Nephron (organoid): ENCODE measurements at regions not wholly inside any gene's neighbourhood (a gene's known extent, or its start where the extent isn't known, plus 50 kb on each side); places are given as distances from the start of the nearest gene placed in this dataset.

ENCODE experiments used
- H3K27ac Mint-ChIP-seq, 3 experiments: 2 replicates each; pipeline ENCODE4 v1.8.0; 2020; ENCODE audit warnings: mixed read lengths in 3 of 3, mild to moderate bottlenecking in 2 of 3, moderate library complexity in 1 of 3
- H3K27me3 Mint-ChIP-seq: 2 replicates; pipeline ENCODE4 v1.8.0; 2021; ENCODE audit warnings: low read depth, mild to moderate bottlenecking, moderate library complexity, mixed read lengths
- H3K36me3 Mint-ChIP-seq: 2 replicates; pipeline ENCODE4 v1.8.0; 2020; ENCODE audit warnings: low read depth, mixed read lengths
- H3K4me1 Mint-ChIP-seq: 2 replicates; pipeline ENCODE4 v1.8.0; 2020; ENCODE audit warnings: mixed read lengths
- H3K4me3 Mint-ChIP-seq, 3 experiments: 2 replicates each; pipeline ENCODE4 v1.8.0; 2020; ENCODE audit warnings: mild to moderate bottlenecking in 3 of 3, mixed read lengths in 3 of 3, moderate library complexity in 2 of 3
- H3K9me3 Mint-ChIP-seq: 2 replicates; pipeline ENCODE4 v1.8.0; 2020; ENCODE audit warnings: mixed read lengths
- CTCF ChIP-seq, 3 experiments: fragments of 200-600 bp; sonication (generic); IDR thresholded peaks; one replicate each; pipeline ENCODE4 v1.5.0; 2021; ENCODE audit warnings: antibody characterized with exemption in 3 of 3; ENCODE audit not compliant: unreplicated experiment in 3 of 3

- Mint-ChIP-seq H3K9me3 (peaks cover 2% of the 10 kb centered on the region), H3K36me3 (no peaks in the 10 kb centered on the region), H3K4me3 (no peak overlapping the region), H3K4me1 (peaks cover 8% of the 10 kb centered on the region), H3K27ac (no peak overlapping the region), H3K27me3 (no peaks in the 10 kb centered on the region)
- no peak for TF ChIP-seq CTCF (IDR thresholded peaks at IDR 0.05; ENCODE audit: unreplicated experiment in 3 of 3)
Measured at GRCh38 chr1:103267266-103267665, 158.9 kb upstream of the COL11A1 start.

- TF ChIP-seq CTCF (IDR thresholded peaks at IDR 0.05; ENCODE audit: unreplicated experiment in 3 of 3) = no peak
- Mint-ChIP-seq H3K4me1 (peaks cover 8% of the 10 kb centered on the region), H3K4me3 (no peak overlapping the region), H3K9me3 (peaks cover 2% of the 10 kb centered on the region), H3K27ac (peak overlapping the region in 2 of 3 experiments; percentile 74 to 90), H3K27me3 (no peaks in the 10 kb centered on the region), H3K36me3 (no peaks in the 10 kb centered on the region)
Measured at GRCh38 chr1:103266036-103266435, 157.7 kb upstream of the COL11A1 start.

GRCh38 chr1:103265551-103265950 lies 157.2 kb upstream of the COL11A1 start:
- H3K9me3 Mint-ChIP-seq = peaks cover 2% of the 10 kb centered on the region
- H3K4me1 Mint-ChIP-seq = peaks cover 8% of the 10 kb centered on the region
- peak overlapping the region in 2 of 3 experiments; percentile 74 to 90 for H3K27ac Mint-ChIP-seq
- no peaks in the 10 kb centered on the region for H3K36me3 Mint-ChIP-seq
- no peak overlapping the region for H3K4me3 Mint-ChIP-seq
- H3K27me3 Mint-ChIP-seq = no peaks in the 10 kb centered on the region
- no peak for TF ChIP-seq CTCF (IDR thresholded peaks at IDR 0.05; ENCODE audit: unreplicated experiment in 3 of 3)

GRCh38 chr1:103259982-103260381 lies 151.7 kb upstream of the COL11A1 start:
- peaks cover 2% of the 10 kb centered on the region for H3K9me3 Mint-ChIP-seq
- no peak overlapping the region for H3K27ac Mint-ChIP-seq
- no peak overlapping the region for H3K4me3 Mint-ChIP-seq
- H3K4me1 Mint-ChIP-seq = no peaks in the 10 kb centered on the region
- no peaks in the 10 kb centered on the region for H3K36me3 Mint-ChIP-seq
- TF ChIP-seq CTCF (IDR thresholded peaks at IDR 0.05; ENCODE audit: unreplicated experiment in 3 of 3) = no peak
- no peaks in the 10 kb centered on the region for H3K27me3 Mint-ChIP-seq

GRCh38 chr1:103256490-103256889 lies 148.2 kb upstream of the COL11A1 start:
- no peak overlapping the region for H3K4me3 Mint-ChIP-seq
- H3K4me1 Mint-ChIP-seq = peaks cover 5% of the 10 kb centered on the region
- no peaks in the 10 kb centered on the region for H3K36me3 Mint-ChIP-seq
- H3K27me3 Mint-ChIP-seq = no peaks in the 10 kb centered on the region
- no peaks in the 10 kb centered on the region for H3K9me3 Mint-ChIP-seq
- TF ChIP-seq CTCF (IDR thresholded peaks at IDR 0.05; ENCODE audit: unreplicated experiment in 3 of 3) = no peak
- H3K27ac Mint-ChIP-seq = no peak overlapping the region

- TF ChIP-seq CTCF (IDR thresholded peaks at IDR 0.05; ENCODE audit: unreplicated experiment in 3 of 3) = no peak
- Mint-ChIP-seq H3K4me1 (peaks cover 5% of the 10 kb centered on the region), H3K27ac (peak overlapping the region in 2 of 3 experiments; percentile 19 to 36), H3K27me3 (no peaks in the 10 kb centered on the region), H3K9me3 (no peaks in the 10 kb centered on the region), H3K4me3 (no peak overlapping the region), H3K36me3 (no peaks in the 10 kb centered on the region)
Measured at GRCh38 chr1:103254691-103255090, 146.4 kb upstream of the COL11A1 start.
